ENCODE measurements at regions not wholly inside any gene's neighbourhood (a gene's known extent, or its start where the extent isn't known, plus 50 kb on each side); places are given as distances from the start of the nearest gene placed in this dataset.

- H3K27me3 Mint-ChIP-seq = no peaks in the 10 kb centered on the region
- no peak overlapping the region for H3K27ac Mint-ChIP-seq
- H3K4me3 Mint-ChIP-seq = no peak overlapping the region
- peaks cover 38% of the 10 kb centered on the region for H3K4me1 Mint-ChIP-seq
- no peaks in the 10 kb centered on the region for H3K9me3 Mint-ChIP-seq (ENCODE audit: low read depth)
- no peak for ATAC-seq
- no peak for DNase-seq
- no peaks in the 10 kb centered on the region for H3K36me3 Mint-ChIP-seq
- CTCF ChIA-PET = no interaction called here
These were observed 70.8 kb upstream of the ZNF438 start for GRCh38 chr10:31102421-31102820.

DNA sequence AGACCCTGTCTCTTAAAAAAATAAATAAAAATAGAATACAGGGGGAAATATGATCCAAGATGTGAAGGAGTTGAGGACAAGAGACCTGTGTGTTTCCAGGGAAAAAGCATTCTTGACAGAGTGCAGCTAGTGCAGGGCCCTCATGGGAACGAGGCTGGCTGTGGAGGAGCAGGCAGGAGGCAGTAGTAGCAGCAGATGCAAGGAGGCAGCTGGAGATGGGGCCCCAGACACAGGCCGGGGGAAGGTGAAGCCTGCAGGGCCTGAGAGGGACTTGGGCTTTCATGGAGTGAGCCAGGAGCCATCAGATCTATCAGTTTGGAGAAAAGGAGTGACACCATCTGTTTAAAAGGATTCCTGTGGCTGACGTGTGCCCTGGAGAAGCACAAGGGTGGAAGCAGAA, 71.4 kb upstream of the ZNF438 start:
- no peaks in the 10 kb centered on the region for H3K27me3 Mint-ChIP-seq
- no peak overlapping the region for H3K27ac Mint-ChIP-seq
- ATAC-seq (no peak), DNase-seq (no peak)
- peaks cover 38% of the 10 kb centered on the region for H3K4me1 Mint-ChIP-seq
- no peaks in the 10 kb centered on the region for H3K9me3 Mint-ChIP-seq (ENCODE audit: low read depth)
- CTCF ChIA-PET = no interaction called here
- no peak overlapping the region for H3K4me3 Mint-ChIP-seq
- no peaks in the 10 kb centered on the region for H3K36me3 Mint-ChIP-seq

GRCh38 chr10:31112961-31113360, 81.3 kb upstream of the ZNF438 start:
- H3K27ac Mint-ChIP-seq = no peak overlapping the region
- CTCF ChIA-PET = no interaction called here
- DNase-seq (no peak), ATAC-seq (no peak)
- H3K36me3 Mint-ChIP-seq = peaks cover 3% of the 10 kb centered on the region
- peaks cover 8% of the 10 kb centered on the region for H3K9me3 Mint-ChIP-seq (ENCODE audit: low read depth)
- H3K4me3 Mint-ChIP-seq = no peak overlapping the region
- H3K4me1 Mint-ChIP-seq = no peaks in the 10 kb centered on the region
- no peaks in the 10 kb centered on the region for H3K27me3 Mint-ChIP-seq

DNA sequence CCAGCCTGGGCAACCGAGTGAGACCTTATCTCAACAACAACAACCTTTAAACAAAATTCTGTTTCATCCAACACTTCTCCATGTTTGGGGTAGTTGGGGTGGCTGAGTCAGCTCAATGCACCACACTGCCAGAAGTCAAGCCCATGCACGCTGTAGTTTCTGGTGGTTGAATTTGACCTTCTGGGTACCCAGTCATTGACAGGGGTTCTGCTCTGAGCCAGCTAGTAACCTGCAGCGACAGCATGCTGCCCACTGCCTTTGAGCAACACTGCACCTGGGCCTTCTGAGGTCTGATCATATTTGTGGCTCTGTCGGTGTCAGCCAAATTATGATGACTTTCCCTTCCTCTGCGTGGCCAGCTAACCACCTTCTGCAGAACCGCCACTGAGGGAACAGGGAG, 84.6 kb upstream of the ZNF438 start:
- H3K27ac Mint-ChIP-seq = no peak overlapping the region
- CTCF ChIA-PET = no interaction called here
- DNase-seq (no peak), ATAC-seq (no peak)
- peaks cover 8% of the 10 kb centered on the region for H3K9me3 Mint-ChIP-seq (ENCODE audit: low read depth)
- H3K4me3 Mint-ChIP-seq = no peak overlapping the region
- peaks cover 3% of the 10 kb centered on the region for H3K36me3 Mint-ChIP-seq
- peaks cover 8% of the 10 kb centered on the region for H3K27me3 Mint-ChIP-seq
- H3K4me1 Mint-ChIP-seq = no peaks in the 10 kb centered on the region

DNA sequence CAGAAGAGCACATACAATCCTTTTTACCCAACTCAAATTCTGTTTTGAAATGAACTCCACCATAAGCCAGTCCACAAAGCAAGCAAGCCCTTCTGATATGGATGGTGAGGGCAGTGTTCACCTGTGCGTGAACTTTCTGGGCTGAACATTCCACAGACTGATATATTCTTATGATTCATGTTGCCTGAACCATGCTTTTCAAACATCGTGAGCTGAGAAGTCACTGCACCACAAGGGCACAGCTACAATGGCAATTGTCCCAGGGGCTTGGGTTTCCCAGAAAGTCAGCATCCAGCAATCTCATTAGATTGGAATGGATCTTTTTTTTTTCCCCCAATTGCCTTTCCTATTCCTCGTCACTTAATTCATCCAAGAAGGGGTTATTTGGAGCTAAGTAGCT, 86.9 kb upstream of the ZNF438 start:
- Mint-ChIP-seq H3K4me1 (no peaks in the 10 kb centered on the region), H3K27me3 (peaks cover 8% of the 10 kb centered on the region)
- CTCF ChIA-PET = no interaction called here

GRCh38 chr10:31120392-31120791, 88.7 kb upstream of the ZNF438 start:
- H3K27ac Mint-ChIP-seq = no peak overlapping the region
- peaks cover 8% of the 10 kb centered on the region for H3K27me3 Mint-ChIP-seq
- no peaks in the 10 kb centered on the region for H3K9me3 Mint-ChIP-seq (ENCODE audit: low read depth)
- no peaks in the 10 kb centered on the region for H3K4me1 Mint-ChIP-seq
- DNase-seq = no peak
- no peak for ATAC-seq
- CTCF ChIA-PET = interaction anchor here (2.5 kb wide), 1 partner anchor 12 kb away, joined by 7 read pairs; no protein-coding TSS in a partner anchor
- peaks cover 3% of the 10 kb centered on the region for H3K36me3 Mint-ChIP-seq
- H3K4me3 Mint-ChIP-seq = no peak overlapping the region

More for the DNA sequence above, 86.9 kb upstream of the ZNF438 start:
- H3K4me3 Mint-ChIP-seq = no peak overlapping the region
- DNase-seq (no peak), ATAC-seq (no peak)
- peaks cover 2% of the 10 kb centered on the region for H3K9me3 Mint-ChIP-seq (ENCODE audit: low read depth)
- H3K27ac Mint-ChIP-seq = no peak overlapping the region
- H3K36me3 Mint-ChIP-seq = peaks cover 3% of the 10 kb centered on the region

DNA sequence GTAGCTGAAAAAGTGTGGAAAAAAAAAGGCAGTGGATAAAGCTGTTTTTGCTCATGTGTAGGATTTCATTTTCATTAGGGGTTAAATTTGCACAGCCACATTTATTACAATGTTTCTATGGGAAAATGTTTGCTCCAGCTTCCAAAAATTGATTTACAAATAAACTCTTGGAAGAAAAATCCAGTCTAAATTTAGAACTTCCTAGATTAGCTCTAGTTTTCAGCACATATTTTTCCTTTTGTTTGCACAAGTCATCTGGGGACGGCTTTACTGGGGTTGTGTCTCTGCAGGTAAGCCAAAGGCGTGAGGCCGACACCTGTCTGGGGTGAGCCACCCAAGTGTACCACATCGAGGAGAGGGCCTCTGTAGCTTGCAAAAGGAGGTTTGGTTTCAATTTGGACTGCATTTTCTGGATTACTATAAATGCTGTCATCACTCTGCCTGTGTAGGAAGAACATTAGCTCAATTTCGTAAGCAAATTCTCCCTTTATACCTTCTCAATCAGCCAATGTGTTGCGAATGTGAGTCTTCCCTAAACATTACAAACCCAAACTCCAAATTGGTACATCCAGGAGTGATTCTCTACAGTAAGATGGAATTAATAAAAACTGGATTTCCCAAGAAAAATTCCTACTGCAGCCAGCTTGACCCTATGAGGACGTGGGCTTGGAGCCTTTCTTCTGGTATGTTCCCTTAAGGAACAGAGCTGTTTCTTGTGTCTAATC, 89.5 kb upstream of the ZNF438 start:
- Mint-ChIP-seq H3K4me3 (no peak overlapping the region), H3K9me3 (ENCODE audit: low read depth) (no peaks in the 10 kb centered on the region), H3K4me1 (no peaks in the 10 kb centered on the region), H3K36me3 (peaks cover 3% of the 10 kb centered on the region), H3K27me3 (peaks cover 8% of the 10 kb centered on the region), H3K27ac (no peak overlapping the region)
- ATAC-seq (no peak), DNase-seq (no peak)
- CTCF ChIA-PET = interaction anchor here (2.5 kb wide), 1 partner anchor 12 kb away, joined by 7 read pairs; no protein-coding TSS in a partner anchor

DNA sequence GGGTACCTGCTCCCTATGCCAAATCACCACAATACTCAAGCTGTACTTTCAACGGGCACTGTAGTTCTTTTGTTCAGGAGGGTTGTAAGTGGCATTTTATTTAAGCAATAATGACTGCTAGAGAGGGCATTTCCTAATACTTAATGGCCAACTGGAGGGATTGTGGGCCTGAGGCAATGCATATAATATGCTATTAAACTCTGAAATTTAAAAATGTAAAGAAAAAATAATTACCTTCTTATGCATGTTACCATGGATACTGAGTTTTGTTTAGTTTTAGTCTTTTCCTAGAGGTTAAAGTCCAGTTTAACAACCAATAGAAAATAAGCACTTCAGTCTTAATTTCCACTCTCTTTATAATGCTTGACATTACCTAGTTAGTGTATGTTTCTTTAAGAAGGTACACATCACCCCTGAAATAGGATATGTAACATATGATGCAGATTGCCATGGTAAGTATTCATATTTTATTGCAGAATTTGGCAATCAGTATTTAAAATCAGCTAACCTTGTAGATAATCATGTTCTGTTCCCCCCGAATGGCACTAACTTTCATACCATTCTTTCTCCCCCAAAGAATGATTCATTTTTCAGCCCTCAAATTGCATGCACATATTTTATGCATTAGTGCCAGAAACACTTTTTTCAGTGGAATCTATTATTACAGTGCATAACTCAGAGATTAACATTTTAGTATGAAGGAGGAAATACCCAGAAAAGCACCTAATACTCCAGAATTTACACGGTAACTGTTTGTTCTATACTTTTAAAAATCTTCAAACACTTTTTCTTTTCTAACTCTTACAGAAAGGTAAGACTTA, 90.3 kb upstream of the ZNF438 start:
- Mint-ChIP-seq H3K4me1 (no peaks in the 10 kb centered on the region), H3K9me3 (ENCODE audit: low read depth) (no peaks in the 10 kb centered on the region), H3K27me3 (peaks cover 8% of the 10 kb centered on the region), H3K4me3 (no peak overlapping the region), H3K36me3 (peaks cover 3% of the 10 kb centered on the region), H3K27ac (no peak overlapping the region)
- CTCF ChIA-PET = interaction anchor here (2.5 kb wide), 1 partner anchor 11 kb away, joined by 7 read pairs; no protein-coding TSS in a partner anchor
- DNase-seq = no peak
- ATAC-seq = no peak

DNA sequence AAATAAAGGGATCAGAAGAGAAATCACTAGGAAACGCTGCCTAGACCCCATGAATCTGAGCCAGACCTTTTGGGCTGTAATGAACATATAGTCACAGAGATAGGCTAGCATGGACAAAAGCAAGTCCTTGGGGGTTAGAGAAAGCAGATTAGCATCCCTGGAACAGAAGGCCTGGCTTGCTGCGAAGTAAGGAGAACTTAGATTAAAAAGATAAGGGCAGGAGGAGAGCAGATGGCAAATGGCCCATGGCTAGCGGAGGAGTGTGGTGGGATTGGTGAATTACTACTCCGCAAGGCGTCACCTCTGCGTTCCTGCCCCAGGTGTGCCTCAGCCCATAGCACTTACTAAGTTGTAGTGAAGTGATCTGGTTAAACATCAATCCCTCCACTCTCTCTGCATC, 92.3 kb upstream of the ZNF438 start:
- Mint-ChIP-seq H3K27ac (no peak overlapping the region), H3K4me1 (no peaks in the 10 kb centered on the region), H3K27me3 (peaks cover 2% of the 10 kb centered on the region), H3K4me3 (no peak overlapping the region), H3K9me3 (ENCODE audit: low read depth) (no peaks in the 10 kb centered on the region), H3K36me3 (no peaks in the 10 kb centered on the region)
- ATAC-seq = no peak
- no peak for DNase-seq
- CTCF ChIA-PET = no interaction called here

DNA sequence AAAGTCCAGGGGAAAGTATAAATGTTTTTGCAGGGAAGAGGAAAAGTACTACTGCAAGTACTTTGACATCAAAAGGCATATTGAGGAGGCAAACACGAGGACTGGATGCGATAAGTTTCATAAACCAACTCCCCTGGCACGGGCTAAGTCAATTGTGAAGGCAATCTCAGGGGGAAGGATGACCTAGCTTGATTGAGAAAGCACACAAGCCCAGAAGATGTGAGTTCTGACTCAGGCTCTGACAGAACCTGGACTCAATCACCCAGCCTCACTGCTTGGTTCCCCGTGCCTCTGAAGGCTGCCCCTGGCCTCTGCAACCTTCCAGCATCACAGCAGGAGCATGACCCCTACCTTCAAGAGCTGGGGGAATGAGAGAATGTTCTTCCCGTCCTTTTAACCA, 93.2 kb upstream of the ZNF438 start:
- no peaks in the 10 kb centered on the region for H3K4me1 Mint-ChIP-seq
- no peak overlapping the region for H3K4me3 Mint-ChIP-seq
- no peak overlapping the region for H3K27ac Mint-ChIP-seq
- H3K36me3 Mint-ChIP-seq = no peaks in the 10 kb centered on the region
- ATAC-seq (no peak), DNase-seq (no peak)
- no peaks in the 10 kb centered on the region for H3K9me3 Mint-ChIP-seq (ENCODE audit: low read depth)
- CTCF ChIA-PET = no interaction called here
- H3K27me3 Mint-ChIP-seq = no peaks in the 10 kb centered on the region

- no peak overlapping the region for H3K27ac Mint-ChIP-seq
- CTCF ChIA-PET = no interaction called here
- no peak overlapping the region for H3K4me3 Mint-ChIP-seq
- H3K4me1 Mint-ChIP-seq = no peaks in the 10 kb centered on the region
- H3K36me3 Mint-ChIP-seq = no peaks in the 10 kb centered on the region
- H3K9me3 Mint-ChIP-seq (ENCODE audit: low read depth) = no peaks in the 10 kb centered on the region
- H3K27me3 Mint-ChIP-seq = no peaks in the 10 kb centered on the region
- DNase-seq (no peak), ATAC-seq (no peak)
These were observed 94.1 kb upstream of the ZNF438 start for GRCh38 chr10:31125789-31126188.

DNA sequence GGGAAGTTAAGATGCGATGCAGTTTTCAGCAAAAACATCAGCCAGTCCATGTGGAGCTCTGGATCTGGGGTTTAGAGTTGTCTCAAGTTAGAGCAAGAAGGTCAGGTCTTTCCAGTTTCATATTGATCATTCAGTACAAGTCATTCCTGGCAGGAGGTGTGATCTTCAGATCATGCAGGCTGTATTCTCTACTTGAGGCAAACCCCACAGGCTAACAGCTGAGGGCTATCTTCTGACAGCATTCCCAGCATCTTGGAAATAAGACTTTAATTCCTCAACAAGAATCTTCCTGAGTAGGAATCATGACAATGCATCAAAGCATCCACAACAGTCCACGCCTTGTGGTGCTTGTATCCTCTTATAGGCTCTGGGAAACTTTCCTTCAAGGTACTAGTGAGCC, 94.9 kb upstream of the ZNF438 start:
- no peaks in the 10 kb centered on the region for H3K9me3 Mint-ChIP-seq (ENCODE audit: low read depth)
- H3K4me3 Mint-ChIP-seq = no peak overlapping the region
- ATAC-seq (no peak), DNase-seq (no peak)
- no peaks in the 10 kb centered on the region for H3K36me3 Mint-ChIP-seq
- no peaks in the 10 kb centered on the region for H3K4me1 Mint-ChIP-seq
- H3K27ac Mint-ChIP-seq = no peak overlapping the region
- CTCF ChIA-PET = no interaction called here
- H3K27me3 Mint-ChIP-seq = no peaks in the 10 kb centered on the region

GRCh38 chr10:31128536-31128935, 96.9 kb upstream of the ZNF438 start:
- H3K9me3 Mint-ChIP-seq (ENCODE audit: low read depth) = no peaks in the 10 kb centered on the region
- no peak overlapping the region for H3K27ac Mint-ChIP-seq
- CTCF ChIA-PET = no interaction called here
- ATAC-seq = no peak
- peaks cover 6% of the 10 kb centered on the region for H3K4me1 Mint-ChIP-seq
- H3K4me3 Mint-ChIP-seq = no peak overlapping the region
- DNase-seq = no peak
- no peaks in the 10 kb centered on the region for H3K36me3 Mint-ChIP-seq
- H3K27me3 Mint-ChIP-seq = no peaks in the 10 kb centered on the region

- CTCF ChIA-PET = no interaction called here
- no peak overlapping the region for H3K4me3 Mint-ChIP-seq
- DNase-seq = no peak
- peaks cover 7% of the 10 kb centered on the region for H3K4me1 Mint-ChIP-seq
- no peak for ATAC-seq
- no peaks in the 10 kb centered on the region for H3K36me3 Mint-ChIP-seq
- no peaks in the 10 kb centered on the region for H3K9me3 Mint-ChIP-seq (ENCODE audit: low read depth)
- no peaks in the 10 kb centered on the region for H3K27me3 Mint-ChIP-seq
- no peak overlapping the region for H3K27ac Mint-ChIP-seq
These were observed 97.6 kb upstream of the ZNF438 start for GRCh38 chr10:31129271-31129670.

All from activated CD8-positive, alpha-beta memory T cell treated with anti-CD3 and anti-CD28 coated beads, Interleukin-2, amount 10 ng/mL, durations not matched to agents 7 days and 5 days (primary cell).